Caco-2 (cell line): ENCODE measurements at regions not wholly inside any gene's neighbourhood (a gene's known extent, or its start where the extent isn't known, plus 50 kb on each side); places are given as distances from the start of the nearest gene placed in this dataset.
A peak's percentile ranks its signal among the peaks of the same experiment; 100 is the strongest.

Experiments
- BruUV-seq: library from RNA; stranded (reverse); fragments of 400-500 nt; replicated peaks from 2 replicates; lab custom pipeline; 2021; lab: Mats Ljungman, UMichigan
- CTCF ChIA-PET: fragments of 300-600 bp; sonication (Branson Sonifier 250); formaldehyde crosslinking; loops from one replicate; lab custom pipeline; 2022; ENCODE audit warnings: antibody characterized with exemption; lab: Charles Lee
- POLR2A ChIA-PET: fragments of 300-600 bp; sonication (Branson Sonifier 250); formaldehyde crosslinking; loops from one replicate; lab custom pipeline; 2022; ENCODE audit warnings: antibody characterized with exemption; lab: Charles Lee
- DNase-seq, 2 experiments: peaks; one replicate each; pipeline versions ENCODE4 v3.0.0 to v3.0.0-alpha.2; 2020 to 2022
- H3K27me3 ChIP-seq: replicated peaks from 2 replicates; pipeline ENCODE4 v1.6.0; 2011; ENCODE audit warnings: low read length; ENCODE audit not compliant: control insufficient read depth, insufficient read depth
- H3K36me3 ChIP-seq: 2 replicates; pipeline ENCODE4 v1.5.1; 2011; ENCODE audit warnings: low read length; ENCODE audit not compliant: control insufficient read depth, insufficient read depth
- H3K4me1 ChIP-seq: fragments of 250-450 bp; sonication (Bioruptor Pico); 2 replicates; pipeline ENCODE4 v1.5.1; 2020; ENCODE audit warnings: mild to moderate bottlenecking
- H3K4me3 ChIP-seq: 2 replicates; pipeline ENCODE4 v1.5.1; 2011; ENCODE audit warnings: low read depth, mild to moderate bottlenecking, control low read depth, low read length
- H3K9me3 ChIP-seq: fragments of 250-450 bp; sonication (Bioruptor Pico); 2 replicates; pipeline ENCODE4 v1.5.1; 2020; ENCODE audit warnings: mild to moderate bottlenecking, moderate library complexity
- H3K27ac Mint-ChIP-seq: one replicate; pipeline ENCODE4 v1.8.0; 2022; ENCODE audit warnings: mixed read lengths; ENCODE audit not compliant: unreplicated experiment
- H3K27me3 Mint-ChIP-seq: one replicate; pipeline ENCODE4 v1.8.0; 2022; ENCODE audit warnings: mixed read lengths; ENCODE audit not compliant: insufficient read depth, unreplicated experiment
- H3K36me3 Mint-ChIP-seq: one replicate; pipeline ENCODE4 v1.8.0; 2022; ENCODE audit warnings: mild to moderate bottlenecking, mixed read lengths; ENCODE audit not compliant: insufficient read depth, unreplicated experiment
- H3K4me1 Mint-ChIP-seq: one replicate; pipeline ENCODE4 v1.8.0; 2022; ENCODE audit warnings: low read depth, mixed read lengths; ENCODE audit not compliant: unreplicated experiment
- H3K4me3 Mint-ChIP-seq: one replicate; pipeline ENCODE4 v1.8.0; 2022; ENCODE audit warnings: mild to moderate bottlenecking, moderate library complexity, mixed read lengths; ENCODE audit not compliant: unreplicated experiment
- H3K9me3 Mint-ChIP-seq: one replicate; pipeline ENCODE4 v1.8.0; 2022; ENCODE audit warnings: mixed read lengths; ENCODE audit not compliant: unreplicated experiment
- intact Hi-C: fragments of 100-400 bp; cut with micrococcal nuclease; formaldehyde crosslinking; loops from one replicate; pipeline ENCODE4 v1.10.0; 2022; ENCODE audit not compliant: unreplicated experiment
- TF ChIP-seq, protein P1 (sequence below), 2 experiments: fragments of 200-600 bp in 1 of 2; IDR thresholded peaks; 1 replicate in 1 of 2; 2 replicates in 1 of 2; pipeline versions ENCODE4 v1.5.1 to v1.8.0; 2011 to 2022; ENCODE audit warnings: antibody characterized with exemption in 1 of 2, control low read depth in 1 of 2, inconsistent platforms in 1 of 2, low read depth in 1 of 2, low read length in 1 of 2, mild to moderate bottlenecking in 1 of 2, moderate library complexity in 1 of 2; ENCODE audit not compliant: insufficient read depth in 1 of 2, severe bottlenecking in 1 of 2, unreplicated experiment in 1 of 2

DNA sequence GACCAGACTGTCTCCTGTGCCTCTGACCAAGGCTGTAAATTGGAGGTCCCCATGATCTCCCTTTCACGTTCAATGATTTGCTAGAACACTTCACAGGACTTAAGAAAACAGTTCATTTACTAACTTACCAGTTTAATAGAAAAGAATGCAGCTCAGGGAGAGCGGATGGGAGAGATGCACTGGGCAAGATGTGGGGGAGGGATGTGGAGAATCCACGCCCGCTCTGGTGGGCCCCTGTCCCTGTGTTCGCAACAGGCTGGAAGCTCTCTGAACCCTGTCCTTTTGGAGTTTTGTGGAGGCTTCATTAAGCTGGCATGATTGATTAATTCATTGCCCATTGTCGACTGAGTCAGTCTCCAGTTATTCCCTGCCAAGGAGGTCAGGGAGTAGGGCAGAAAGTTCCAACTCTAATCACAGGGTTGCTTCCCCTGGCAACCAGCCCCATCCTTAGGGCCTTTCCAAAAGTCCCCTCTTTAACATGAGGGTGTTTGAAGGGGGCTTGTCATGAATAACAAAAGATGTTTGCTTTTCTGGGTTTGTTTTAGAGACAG is 257.1 kb downstream of the ACKR3 start:
- Mint-ChIP-seq H3K27ac (no peak overlapping the region), H3K9me3 (no peaks in the 10 kb centered on the region), H3K36me3 (no peaks in the 10 kb centered on the region), H3K27me3 (no peaks in the 10 kb centered on the region), H3K4me1 (peaks cover 14% of the 10 kb centered on the region), H3K4me3 (no peak overlapping the region)
- POLR2A ChIA-PET, result no interaction called here
- BruUV-seq, result no TSS peak
- TF ChIP-seq, protein P1, sequence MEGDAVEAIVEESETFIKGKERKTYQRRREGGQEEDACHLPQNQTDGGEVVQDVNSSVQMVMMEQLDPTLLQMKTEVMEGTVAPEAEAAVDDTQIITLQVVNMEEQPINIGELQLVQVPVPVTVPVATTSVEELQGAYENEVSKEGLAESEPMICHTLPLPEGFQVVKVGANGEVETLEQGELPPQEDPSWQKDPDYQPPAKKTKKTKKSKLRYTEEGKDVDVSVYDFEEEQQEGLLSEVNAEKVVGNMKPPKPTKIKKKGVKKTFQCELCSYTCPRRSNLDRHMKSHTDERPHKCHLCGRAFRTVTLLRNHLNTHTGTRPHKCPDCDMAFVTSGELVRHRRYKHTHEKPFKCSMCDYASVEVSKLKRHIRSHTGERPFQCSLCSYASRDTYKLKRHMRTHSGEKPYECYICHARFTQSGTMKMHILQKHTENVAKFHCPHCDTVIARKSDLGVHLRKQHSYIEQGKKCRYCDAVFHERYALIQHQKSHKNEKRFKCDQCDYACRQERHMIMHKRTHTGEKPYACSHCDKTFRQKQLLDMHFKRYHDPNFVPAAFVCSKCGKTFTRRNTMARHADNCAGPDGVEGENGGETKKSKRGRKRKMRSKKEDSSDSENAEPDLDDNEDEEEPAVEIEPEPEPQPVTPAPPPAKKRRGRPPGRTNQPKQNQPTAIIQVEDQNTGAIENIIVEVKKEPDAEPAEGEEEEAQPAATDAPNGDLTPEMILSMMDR (IDR thresholded peaks at IDR 0.05; ENCODE audit: insufficient read depth in 1 of 2, low read depth in 1 of 2, low read length in 1 of 2, severe bottlenecking in 1 of 2, unreplicated experiment in 1 of 2), result no peak
- no peak overlapping the region for H3K4me3 ChIP-seq
- DNase-seq, result no peak
- H3K36me3 ChIP-seq, result no peaks in the 10 kb centered on the region
- CTCF ChIA-PET, result no interaction called here
- peaks cover 23% of the 10 kb centered on the region for H3K4me1 ChIP-seq
- H3K27me3 ChIP-seq, result no peaks in the 10 kb centered on the region
- no peaks in the 10 kb centered on the region for H3K9me3 ChIP-seq
- intact Hi-C loops, result loop anchor here (5.0 to 10.0 kb wide), 3 partner anchors 68 to 201 kb away; no protein-coding TSS in a partner anchor

DNA sequence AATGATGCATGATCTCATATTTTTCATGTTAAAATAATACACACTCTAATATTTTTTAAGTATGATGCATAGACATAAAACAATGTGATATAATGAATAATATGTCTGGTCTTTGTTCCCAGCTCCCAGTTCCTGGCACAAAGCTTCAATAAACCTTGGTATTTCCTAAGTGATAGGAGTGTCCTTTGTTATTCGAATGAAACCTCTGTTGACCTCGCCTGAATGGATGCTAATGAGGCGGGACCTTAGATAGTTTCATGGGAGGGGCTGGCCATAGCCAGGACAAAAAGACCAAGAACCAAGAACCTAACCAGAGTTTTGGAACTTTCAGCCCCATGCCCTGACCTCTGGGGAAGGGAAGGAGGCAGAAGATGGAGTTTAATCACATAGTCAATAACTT is 257.7 kb upstream of the COPS8 start:
- Histone ChIP-seq H3K4me3 (no peak overlapping the region), H3K36me3 (no peaks in the 10 kb centered on the region), H3K4me1 (peaks cover 23% of the 10 kb centered on the region), H3K9me3 (no peaks in the 10 kb centered on the region), H3K27me3 (no peaks in the 10 kb centered on the region)
- Mint-ChIP-seq H3K36me3 (no peaks in the 10 kb centered on the region), H3K27ac (no peak overlapping the region), H3K27me3 (no peaks in the 10 kb centered on the region), H3K9me3 (no peaks in the 10 kb centered on the region), H3K4me1 (peaks cover 16% of the 10 kb centered on the region), H3K4me3 (no peak overlapping the region)
- no TSS peak for BruUV-seq
- ChIA-PET POLR2A (interaction anchor here (0.6 kb wide), 1 partner anchor 21 kb away, joined by 3 read pairs; no protein-coding TSS in a partner anchor), CTCF (no interaction called here)
- intact Hi-C loops, result loop anchor here (5.0 to 10.0 kb wide), 3 partner anchors 67 to 199 kb away; no protein-coding TSS in a partner anchor
- TF ChIP-seq, protein P1 (IDR thresholded peaks at IDR 0.05; ENCODE audit: insufficient read depth in 1 of 2, low read depth in 1 of 2, low read length in 1 of 2, severe bottlenecking in 1 of 2, unreplicated experiment in 1 of 2), result no peak
- no peak for DNase-seq

DNA sequence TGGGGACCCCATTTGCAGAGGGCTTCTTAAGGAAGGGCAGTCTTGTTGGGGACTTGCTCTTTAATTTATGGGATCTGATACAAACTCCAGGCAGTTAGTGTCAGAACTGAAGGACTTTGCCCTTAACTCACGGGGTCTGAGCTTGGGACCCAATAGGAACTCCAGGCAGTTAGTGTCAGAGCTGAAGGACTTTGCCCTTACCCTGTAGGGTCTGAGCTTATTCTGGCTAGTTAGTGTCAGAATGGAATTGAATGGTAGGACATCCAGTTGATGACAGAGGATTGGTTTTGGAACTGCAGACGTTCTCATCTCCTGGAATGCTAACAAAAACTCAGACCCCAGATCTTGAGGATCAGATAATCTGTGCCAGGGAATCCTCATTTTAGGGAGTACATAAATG is 256.9 kb upstream of the COPS8 start:
- Histone ChIP-seq H3K9me3 (no peaks in the 10 kb centered on the region), H3K27me3 (no peaks in the 10 kb centered on the region), H3K4me1 (peaks cover 23% of the 10 kb centered on the region), H3K36me3 (no peaks in the 10 kb centered on the region), H3K4me3 (no peak overlapping the region)
- Mint-ChIP-seq H3K27ac (no peak overlapping the region), H3K9me3 (no peaks in the 10 kb centered on the region), H3K4me1 (peaks cover 16% of the 10 kb centered on the region), H3K36me3 (no peaks in the 10 kb centered on the region), H3K4me3 (no peak overlapping the region), H3K27me3 (no peaks in the 10 kb centered on the region)
- ChIA-PET POLR2A (interaction anchor here (0.6 kb wide), 1 partner anchor 22 kb away, joined by 3 read pairs; no protein-coding TSS in a partner anchor), CTCF (no interaction called here)
- TF ChIP-seq, protein P1 (IDR thresholded peaks at IDR 0.05; ENCODE audit: insufficient read depth in 1 of 2, low read depth in 1 of 2, low read length in 1 of 2, severe bottlenecking in 1 of 2, unreplicated experiment in 1 of 2), result no peak
- DNase-seq, result peak in 1 of 2 experiments; percentile 10
- no TSS peak for BruUV-seq
- intact Hi-C loops, result loop anchor here (5.0 to 10.0 kb wide), 3 partner anchors 66 to 198 kb away; no protein-coding TSS in a partner anchor
